Panc1 (cell line): ENCODE measurements at regions not wholly inside any gene's neighbourhood (a gene's known extent, or its start where the extent isn't known, plus 50 kb on each side); places are given as distances from the start of the nearest gene placed in this dataset.

ENCODE experiments used
- CTCF ChIP-seq: fragments of 450-650 bp; IDR thresholded peaks from 2 replicates; pipeline ENCODE4 v1.5.1; 2017; ENCODE audit warnings: mild to moderate bottlenecking
- POLR2AphosphoS5 ChIP-seq: IDR thresholded peaks from 2 replicates; pipeline ENCODE4 v1.6.1; 2012; ENCODE audit warnings: mild to moderate bottlenecking, low read depth, low read length, moderate library complexity

- no peak for TF ChIP-seq CTCF
- no peak for TF ChIP-seq POLR2AphosphoS5
Measured at GRCh38 chr5:166430491-166431319, 1860.7 kb upstream of the WWC1 start.
